NCI-H1105 (cell line): ENCODE measurements at regions not wholly inside any gene's neighbourhood (a gene's known extent, or its start where the extent isn't known, plus 50 kb on each side); places are given as distances from the start of the nearest gene placed in this dataset.
A peak's percentile ranks its signal among the peaks of the same experiment; 100 is the strongest.

ENCODE experiments used
- DNase-seq: peaks from one replicate; lab custom pipeline; 2025; lab: John Stamatoyannopoulos, UW

- no peak for DNase-seq
These were observed 76.5 kb upstream of the CDH5 start for GRCh38 chr16:66289986-66290385.

GRCh38 chr16:66289051-66289680 lies 77.3 kb upstream of the CDH5 start:
- no peak for DNase-seq

- DNase-seq = no peak
These were observed 78.6 kb upstream of the CDH5 start for GRCh38 chr16:66287926-66288325.

- no peak for DNase-seq
These were observed 79.1 kb upstream of the CDH5 start for GRCh38 chr16:66287416-66287815.

- no peak for DNase-seq
These were observed 80.0 kb upstream of the CDH5 start for GRCh38 chr16:66286527-66286926.

- no peak for DNase-seq
These were observed 87.8 kb upstream of the CDH5 start for GRCh38 chr16:66278604-66279262.

GRCh38 chr16:66278111-66278531 lies 88.4 kb upstream of the CDH5 start:
- no peak for DNase-seq

- DNase-seq = no peak
These were observed 89.0 kb upstream of the CDH5 start for GRCh38 chr16:66277311-66278070.

- DNase-seq = peak; percentile 27
These were observed 90.6 kb upstream of the CDH5 start for GRCh38 chr16:66275775-66276428.

GRCh38 chr16:66274335-66275110 lies 92.0 kb upstream of the CDH5 start:
- DNase-seq = no peak

GRCh38 chr16:66273644-66274334 lies 92.7 kb upstream of the CDH5 start:
- DNase-seq = no peak

GRCh38 chr16:66273053-66273452 lies 93.4 kb upstream of the CDH5 start:
- no peak for DNase-seq

- DNase-seq = no peak
These were observed 94.0 kb upstream of the CDH5 start for GRCh38 chr16:66272461-66272860.

- no peak for DNase-seq
These were observed 95.1 kb upstream of the CDH5 start for GRCh38 chr16:66271074-66272060.

- DNase-seq = no peak
These were observed 96.1 kb upstream of the CDH5 start for GRCh38 chr16:66270333-66270927.

- DNase-seq = no peak
These were observed 96.7 kb upstream of the CDH5 start for GRCh38 chr16:66269617-66270332.

- no peak for DNase-seq
These were observed 99.0 kb upstream of the CDH5 start for GRCh38 chr16:66267292-66268014.
